ENCODE measurements at regions not wholly inside any gene's neighbourhood (a gene's known extent, or its start where the extent isn't known, plus 50 kb on each side); places are given as distances from the start of the nearest gene placed in this dataset.
"Not testable (repeated sequence)": the region's sequence is repeated elsewhere in the genome, so short reads cannot be mapped to it uniquely, and the experiment has no call there.

GRCh38 chr3:193060748-193061546 lies 143.3 kb upstream of the MB21D2 start:
- no peaks in the 10 kb centered on the region for H3K79me2 ChIP-seq (ENCODE audit: insufficient read depth)
- no peak overlapping the region for H3K9ac ChIP-seq
- WGBS, 2 experiments (ENCODE audit: low coverage in 1 of 2, low lambda C conversion rate in 2 of 2, missing lambda C conversion rate in 2 of 2) = 40 to 42% methylated on average over 9 of the region's 9 CpGs
- H3K4me1 ChIP-seq (ENCODE audit: insufficient read depth) = no peaks in the 10 kb centered on the region
- H2AFZ ChIP-seq = no peak overlapping the region
- no peaks in the 10 kb centered on the region for H3K36me3 ChIP-seq (ENCODE audit: low read depth)
- H3K4me3 ChIP-seq = no peak overlapping the region
- DNase-seq = no peak
- no peak overlapping the region for H3K27ac ChIP-seq
- no peaks in the 10 kb centered on the region for H3K9me3 ChIP-seq (ENCODE audit: low read depth)
- TF ChIP-seq EZH2phosphoT487 (IDR thresholded peaks at IDR 0.05; ENCODE audit: insufficient read depth, low read depth) = no peak
- no peak for TF ChIP-seq EZH2 (IDR thresholded peaks at IDR 0.05; ENCODE audit: insufficient read depth, poor library complexity, severe bottlenecking)
- H4K20me1 ChIP-seq (ENCODE audit: insufficient read depth) = no peaks in the 10 kb centered on the region
- H3K4me2 ChIP-seq (ENCODE audit: unreplicated experiment) = no peak overlapping the region
- 0 out of 2 replicates have a peak, but pooled peaks cover 9% of the 10 kb centered on the region for H3K27me3 ChIP-seq (replicated peaks; ENCODE audit: insufficient read depth)
- no peaks in the 10 kb centered on the region for H3K9me2 ChIP-seq (ENCODE audit: insufficient read depth)
- in situ Hi-C loops (cut with MboI) = loop anchor here (25.0 kb wide), 1 partner anchor 499 kb away; no protein-coding TSS in a partner anchor
- no peaks in the 10 kb centered on the region for H3F3A ChIP-seq (ENCODE audit: insufficient read depth)

- no peak overlapping the region for H3K4me2 ChIP-seq (ENCODE audit: unreplicated experiment)
- in situ Hi-C loops (cut with MboI) = loop anchor here (25.0 kb wide), 1 partner anchor 506 kb away; no protein-coding TSS in a partner anchor
- DNase-seq = no peak
- peaks cover 8% of the 10 kb centered on the region; the same call in 1 of the 2 replicates for H3K27me3 ChIP-seq (replicated peaks; ENCODE audit: insufficient read depth)
- no peaks in the 10 kb centered on the region for H4K20me1 ChIP-seq (ENCODE audit: insufficient read depth)
- TF ChIP-seq EZH2 (IDR thresholded peaks at IDR 0.05; ENCODE audit: insufficient read depth, poor library complexity, severe bottlenecking) (no peak), EZH2phosphoT487 (IDR thresholded peaks at IDR 0.05; ENCODE audit: insufficient read depth, low read depth) (no peak)
- H3F3A ChIP-seq (ENCODE audit: insufficient read depth) = no peaks in the 10 kb centered on the region
- no peak overlapping the region for H3K9ac ChIP-seq
- H3K36me3 ChIP-seq (ENCODE audit: low read depth) = no peaks in the 10 kb centered on the region
- no peak overlapping the region for H3K27ac ChIP-seq
- H3K79me2 ChIP-seq (ENCODE audit: insufficient read depth) = no peaks in the 10 kb centered on the region
- no peak overlapping the region for H3K4me3 ChIP-seq
- H3K9me2 ChIP-seq (ENCODE audit: insufficient read depth) = no peaks in the 10 kb centered on the region
- no peak overlapping the region for H2AFZ ChIP-seq
- H3K9me3 ChIP-seq (ENCODE audit: low read depth) = no peaks in the 10 kb centered on the region
- no peaks in the 10 kb centered on the region for H3K4me1 ChIP-seq (ENCODE audit: insufficient read depth)
- WGBS, 2 experiments (ENCODE audit: low coverage in 1 of 2, low lambda C conversion rate in 2 of 2, missing lambda C conversion rate in 2 of 2) = 18 to 19% methylated on average over 2 of the region's 2 CpGs
Measured at GRCh38 chr3:193068365-193068764, 150.7 kb upstream of the MB21D2 start.

- not testable (repeated sequence) for H3K4me3 ChIP-seq; DNase-seq; H3K9ac ChIP-seq; H3K27ac ChIP-seq; H3K36me3 ChIP-seq (ENCODE audit: low read depth); H3K4me2 ChIP-seq (ENCODE audit: unreplicated experiment); H3F3A ChIP-seq (ENCODE audit: insufficient read depth); H3K4me1 ChIP-seq (ENCODE audit: insufficient read depth); H3K9me3 ChIP-seq (ENCODE audit: low read depth); H2AFZ ChIP-seq; H3K9me2 ChIP-seq (ENCODE audit: insufficient read depth); H4K20me1 ChIP-seq (ENCODE audit: insufficient read depth); H3K79me2 ChIP-seq (ENCODE audit: insufficient read depth); H3K27me3 ChIP-seq (replicated peaks; ENCODE audit: insufficient read depth)
- WGBS, 2 experiments (ENCODE audit: low coverage in 1 of 2, low lambda C conversion rate in 2 of 2, missing lambda C conversion rate in 2 of 2) = 20 to 21% methylated on average over 3 of the region's 3 CpGs
- in situ Hi-C loops (cut with MboI) = loop anchor here (25.0 kb wide), 1 partner anchor 507 kb away; no protein-coding TSS in a partner anchor
Measured at GRCh38 chr3:193069732-193070131, 152.1 kb upstream of the MB21D2 start.

GRCh38 chr3:193078996-193079753 lies 161.5 kb upstream of the MB21D2 start:
- no peak overlapping the region for H2AFZ ChIP-seq
- H3K9me2 ChIP-seq (ENCODE audit: insufficient read depth) = no peaks in the 10 kb centered on the region
- H3F3A ChIP-seq (ENCODE audit: insufficient read depth) = no peaks in the 10 kb centered on the region
- H3K9me3 ChIP-seq (ENCODE audit: low read depth) = no peaks in the 10 kb centered on the region
- no peaks in the 10 kb centered on the region for H3K4me1 ChIP-seq (ENCODE audit: insufficient read depth)
- H3K79me2 ChIP-seq (ENCODE audit: insufficient read depth) = no peaks in the 10 kb centered on the region
- in situ Hi-C loops (cut with MboI) = no loop called here
- DNase-seq = no peak
- H3K36me3 ChIP-seq (ENCODE audit: low read depth) = no peaks in the 10 kb centered on the region
- no peak overlapping the region for H3K4me3 ChIP-seq
- TF ChIP-seq EZH2phosphoT487 (IDR thresholded peaks at IDR 0.05; ENCODE audit: insufficient read depth, low read depth) (no peak), EZH2 (IDR thresholded peaks at IDR 0.05; ENCODE audit: insufficient read depth, poor library complexity, severe bottlenecking) (no peak)
- no peaks in the 10 kb centered on the region for H4K20me1 ChIP-seq (ENCODE audit: insufficient read depth)
- no peaks in the 10 kb centered on the region for H3K27me3 ChIP-seq (replicated peaks; ENCODE audit: insufficient read depth)
- no peak overlapping the region for H3K9ac ChIP-seq
- H3K4me2 ChIP-seq (ENCODE audit: unreplicated experiment) = no peak overlapping the region
- WGBS, 2 experiments (ENCODE audit: low coverage in 1 of 2, low lambda C conversion rate in 2 of 2, missing lambda C conversion rate in 2 of 2) = 7 to 13% methylated on average over 4 of the region's 4 CpGs
- no peak overlapping the region for H3K27ac ChIP-seq
